Upper lobe of right lung (tissue), 1 donor: ENCODE measurements at regions not wholly inside any gene's neighbourhood (a gene's known extent, or its start where the extent isn't known, plus 50 kb on each side); places are given as distances from the start of the nearest gene placed in this dataset.

ENCODE experiments used
- ATAC-seq: fragments of 200-7000 bp; cut with Tn5 transposase; one replicate; pipeline ENCODE4 v1.9.1; 2020; ENCODE audit warnings: mild to moderate bottlenecking, moderate library complexity
- DNase-seq: peaks from one replicate; pipeline ENCODE4 v3.0.0-alpha.2; 2020
- H3K27ac ChIP-seq: fragments of 200-600 bp; one replicate; pipeline ENCODE4 v1.8.0; 2022
- H3K27me3 ChIP-seq: fragments of 200-600 bp; one replicate; pipeline ENCODE4 v1.8.0; 2022; ENCODE audit warnings: mild to moderate bottlenecking
- H3K36me3 ChIP-seq: fragments of 200-600 bp; one replicate; pipeline ENCODE4 v1.8.0; 2022
- H3K4me1 ChIP-seq: fragments of 200-600 bp; one replicate; pipeline ENCODE4 v1.8.0; 2022
- H3K4me3 ChIP-seq: fragments of 200-600 bp; one replicate; pipeline ENCODE4 v1.8.0; 2022; ENCODE audit warnings: mild to moderate bottlenecking
- H3K9me3 ChIP-seq: fragments of 200-600 bp; one replicate; pipeline ENCODE4 v1.8.0; 2022
- CTCF ChIP-seq: fragments of 200-600 bp; IDR thresholded peaks from one replicate; pipeline ENCODE4 v1.8.0; 2022; ENCODE audit warnings: antibody characterized with exemption
- intact Hi-C: fragments of 100-400 bp; cut with DNase I; formaldehyde crosslinking; loops from one replicate; pipeline ENCODE4 v1.11.0; 2022
- donor health status: DM: no; HTN: yes; CAD: no; lungs with severe emphysema.

- ATAC-seq: no peak
- Histone ChIP-seq H3K9me3 (no peaks in the 10 kb centered on the region), H3K4me3 (no peak overlapping the region), H3K27ac (no peak overlapping the region), H3K36me3 (no peaks in the 10 kb centered on the region), H3K27me3 (no peaks in the 10 kb centered on the region), H3K4me1 (no peaks in the 10 kb centered on the region)
- no peak for DNase-seq
- no peak for TF ChIP-seq CTCF
- intact Hi-C loops: no loop called here
These were observed 144.2 kb upstream of the ANKRD28 start for GRCh38 chr3:15941958-15942357.

GRCh38 chr3:15942462-15942861 lies 144.7 kb upstream of the ANKRD28 start:
- no peak for TF ChIP-seq CTCF
- no peaks in the 10 kb centered on the region for H3K4me1 ChIP-seq
- H3K27me3 ChIP-seq: no peaks in the 10 kb centered on the region
- DNase-seq: no peak
- no peaks in the 10 kb centered on the region for H3K9me3 ChIP-seq
- H3K36me3 ChIP-seq: no peaks in the 10 kb centered on the region
- H3K27ac ChIP-seq: no peak overlapping the region
- H3K4me3 ChIP-seq: no peak overlapping the region
- intact Hi-C loops: no loop called here
- no peak for ATAC-seq

DNA sequence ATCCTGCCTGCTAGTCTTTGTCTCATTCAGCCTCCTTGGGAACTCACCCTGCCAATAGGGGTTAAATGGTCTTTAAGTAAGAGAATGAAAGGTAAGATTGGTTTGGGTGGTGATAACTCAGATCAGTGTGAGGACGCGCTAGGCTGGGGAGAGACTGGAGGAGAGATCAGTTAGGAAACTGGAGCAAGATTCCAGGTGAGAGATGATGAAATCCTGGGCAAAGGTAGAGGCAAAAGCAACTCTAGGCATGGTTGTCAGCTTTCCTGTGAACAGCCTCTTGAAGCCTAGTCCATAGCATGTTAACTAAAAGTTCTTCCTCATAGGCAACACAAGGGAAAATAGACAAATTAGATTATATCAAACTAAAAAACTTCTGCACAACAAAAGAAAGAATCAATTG lies 145.2 kb upstream of the ANKRD28 start:
- Histone ChIP-seq H3K27me3 (no peaks in the 10 kb centered on the region), H3K9me3 (no peaks in the 10 kb centered on the region), H3K27ac (no peak overlapping the region), H3K36me3 (no peaks in the 10 kb centered on the region), H3K4me1 (no peaks in the 10 kb centered on the region), H3K4me3 (no peak overlapping the region)
- intact Hi-C loops: no loop called here
- TF ChIP-seq CTCF: no peak
- DNase-seq (no peak), ATAC-seq (no peak)

DNA sequence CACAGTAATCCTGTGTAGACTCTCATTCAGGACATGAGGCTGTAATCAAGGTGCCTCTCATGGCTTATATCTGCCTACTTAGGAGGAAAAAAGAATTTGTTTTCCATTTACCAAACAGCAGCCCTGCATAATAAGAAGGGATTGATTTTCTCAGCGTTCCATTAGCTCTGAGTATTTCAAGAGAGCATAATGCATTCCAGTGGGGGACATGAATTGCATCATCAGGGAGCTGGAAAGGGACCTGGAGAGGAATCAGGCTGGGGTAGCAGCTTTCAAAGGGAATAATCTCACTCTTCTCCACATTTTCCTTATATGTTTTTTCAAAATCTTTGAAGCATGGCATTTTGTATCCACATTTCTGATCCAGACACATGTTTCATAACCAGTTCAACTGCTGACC lies 150.6 kb upstream of the ANKRD28 start:
- H3K4me3 ChIP-seq: no peak overlapping the region
- no peak for ATAC-seq
- DNase-seq: no peak
- no peaks in the 10 kb centered on the region for H3K9me3 ChIP-seq
- no peaks in the 10 kb centered on the region for H3K27me3 ChIP-seq
- H3K27ac ChIP-seq: no peak overlapping the region
- no peak for TF ChIP-seq CTCF
- H3K36me3 ChIP-seq: no peaks in the 10 kb centered on the region
- intact Hi-C loops: no loop called here
- H3K4me1 ChIP-seq: no peaks in the 10 kb centered on the region

- no peak for TF ChIP-seq CTCF
- intact Hi-C loops: no loop called here
- ATAC-seq: no peak
- Histone ChIP-seq H3K36me3 (no peaks in the 10 kb centered on the region), H3K4me1 (no peaks in the 10 kb centered on the region), H3K9me3 (no peaks in the 10 kb centered on the region), H3K27ac (no peak overlapping the region), H3K4me3 (no peak overlapping the region), H3K27me3 (no peaks in the 10 kb centered on the region)
- no peak for DNase-seq
These were observed 154.9 kb upstream of the ANKRD28 start for GRCh38 chr3:15952543-15953175.

GRCh38 chr3:15953841-15954240 lies 156.1 kb upstream of the ANKRD28 start:
- DNase-seq (no peak), ATAC-seq (no peak)
- Histone ChIP-seq H3K4me3 (no peak overlapping the region), H3K9me3 (no peaks in the 10 kb centered on the region), H3K36me3 (no peaks in the 10 kb centered on the region), H3K27me3 (no peaks in the 10 kb centered on the region), H3K4me1 (no peaks in the 10 kb centered on the region), H3K27ac (no peak overlapping the region)
- no peak for TF ChIP-seq CTCF
- intact Hi-C loops: no loop called here
